ENCODE measurements at regions not wholly inside any gene's neighbourhood (a gene's known extent, or its start where the extent isn't known, plus 50 kb on each side); places are given as distances from the start of the nearest gene placed in this dataset.

DNA sequence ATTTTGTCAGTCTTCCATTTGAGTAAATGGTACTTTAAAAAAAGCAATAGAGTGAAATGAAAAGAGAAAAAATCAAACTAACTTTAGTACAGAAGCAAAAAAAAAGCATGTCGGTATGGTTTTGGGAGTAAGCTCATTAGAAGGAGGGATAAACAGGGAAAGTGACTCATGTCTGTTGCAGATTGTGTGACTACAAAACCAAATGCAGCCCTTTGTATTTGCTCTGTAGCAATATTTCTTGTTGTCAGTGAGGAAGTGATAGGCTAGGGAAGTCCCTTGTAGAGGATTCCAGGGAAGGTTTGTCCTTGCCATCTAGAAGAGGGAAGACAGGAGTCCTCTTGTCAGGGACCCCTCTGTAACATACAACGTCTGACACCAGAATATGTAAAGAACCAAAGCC lies 150.5 kb upstream of the POU1F1 start (continued):
- TF ChIP-seq MTA1 (CRISPR knock-in tag; IDR thresholded peaks at IDR 0.05; ENCODE audit: borderline replicate concordance): no peak
- no peak for TF ChIP-seq CCAR2 (optimal IDR thresholded peaks at IDR 0.05; ENCODE audit: low read depth, low read length)
- no peak for TF ChIP-seq ZNF460 (CRISPR knock-in tag; IDR thresholded peaks at IDR 0.05; ENCODE audit: borderline replicate concordance)
- no peak for TF ChIP-seq EZH2 (conservative IDR thresholded peaks at IDR 0.05; ENCODE audit: low read depth, low read length)
- no peak for TF ChIP-seq MAFK (conservative IDR thresholded peaks at IDR 0.05 in 1 of 2, IDR thresholded peaks at IDR 0.05 in 1 of 2; ENCODE audit: low read length in 2 of 2)
- no peak for TF ChIP-seq HMGA1 (CRISPR knock-in tag; conservative IDR thresholded peaks at IDR 0.05)
- no peak for TF ChIP-seq EHMT2 (IDR thresholded peaks at IDR 0.05; ENCODE audit: borderline replicate concordance, low read depth, low read length)
- no peak for TF ChIP-seq RBFOX2 (IDR thresholded peaks at IDR 0.05; ENCODE audit: low read depth, low read length)
- TF ChIP-seq ESRRA (CRISPR knock-in tag; IDR thresholded peaks at IDR 0.05; ENCODE audit: low read depth): no peak
- TF ChIP-seq LBX2 (CRISPR knock-in tag; IDR thresholded peaks at IDR 0.05; ENCODE audit: borderline replicate concordance): no peak

DNA sequence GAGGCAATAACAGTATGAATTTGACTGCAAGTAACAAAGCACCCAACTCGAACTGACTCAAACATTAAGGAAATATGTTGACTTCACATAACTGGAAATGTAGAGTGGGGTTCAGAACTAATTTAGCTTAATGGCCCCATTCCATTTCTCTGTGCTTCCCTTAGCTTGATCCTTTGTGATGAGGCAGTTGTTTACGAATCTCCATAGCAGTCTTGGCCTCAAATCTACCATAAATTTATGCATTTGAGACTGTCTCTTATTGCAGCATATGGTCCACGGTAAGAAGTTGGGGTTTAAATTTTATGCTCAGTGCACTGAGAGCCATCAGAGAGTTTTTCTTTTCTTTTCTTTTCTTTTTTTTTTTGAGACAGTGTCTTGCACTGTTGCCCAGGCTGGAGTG lies 148.7 kb upstream of the POU1F1 start:
- intact Hi-C loops (cut with micrococcal nuclease; ENCODE audit: unreplicated experiment): no loop called here
- CTCF ChIA-PET (ENCODE audit: low intra/inter-chr PET ratio, low total read pairs): no interaction called here
- BruUV-seq (replicated peaks): no TSS peak

More for the DNA sequence above, 148.7 kb upstream of the POU1F1 start:
- H3K4me3 ChIP-seq (replicated peaks in 1 of 3; ENCODE audit: insufficient read depth in 1 of 3, low read depth in 2 of 3, low read length in 3 of 3): no peak overlapping the region
- no peak overlapping the region for H3K9ac ChIP-seq (ENCODE audit: insufficient read depth, low read depth, low read length)
- no peak overlapping the region for H3K4me2 ChIP-seq (ENCODE audit: low read depth, low read length)
- no peaks in the 10 kb centered on the region for H4K20me1 ChIP-seq (ENCODE audit: insufficient read depth, low read length)
- in situ Hi-C loops (cut with HindIII; ENCODE audit: extremely low pct_ligation_motif_present, low pct_unique_long_range_greater_than_20kb): no loop called here
- H3K9me3 ChIP-seq (ENCODE audit: low read length): no peaks in the 10 kb centered on the region
- no peak overlapping the region for H2AFZ ChIP-seq (ENCODE audit: low read length)
- TF ChIP-seq, protein P1, sequence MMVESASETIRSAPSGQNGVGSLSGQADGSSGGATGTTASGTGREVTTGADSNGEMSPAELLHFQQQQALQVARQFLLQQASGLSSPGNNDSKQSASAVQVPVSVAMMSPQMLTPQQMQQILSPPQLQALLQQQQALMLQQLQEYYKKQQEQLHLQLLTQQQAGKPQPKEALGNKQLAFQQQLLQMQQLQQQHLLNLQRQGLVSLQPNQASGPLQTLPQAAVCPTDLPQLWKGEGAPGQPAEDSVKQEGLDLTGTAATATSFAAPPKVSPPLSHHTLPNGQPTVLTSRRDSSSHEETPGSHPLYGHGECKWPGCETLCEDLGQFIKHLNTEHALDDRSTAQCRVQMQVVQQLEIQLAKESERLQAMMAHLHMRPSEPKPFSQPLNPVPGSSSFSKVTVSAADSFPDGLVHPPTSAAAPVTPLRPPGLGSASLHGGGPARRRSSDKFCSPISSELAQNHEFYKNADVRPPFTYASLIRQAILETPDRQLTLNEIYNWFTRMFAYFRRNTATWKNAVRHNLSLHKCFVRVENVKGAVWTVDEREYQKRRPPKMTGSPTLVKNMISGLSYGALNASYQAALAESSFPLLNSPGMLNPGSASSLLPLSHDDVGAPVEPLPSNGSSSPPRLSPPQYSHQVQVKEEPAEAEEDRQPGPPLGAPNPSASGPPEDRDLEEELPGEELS (CRISPR knock-in tag; IDR thresholded peaks at IDR 0.05): no peak
- TF ChIP-seq GZF1 (CRISPR knock-in tag; IDR thresholded peaks at IDR 0.05) (no peak), EEA1 (CRISPR knock-in tag; IDR thresholded peaks at IDR 0.05; ENCODE audit: borderline replicate concordance) (no peak)
- no peaks in the 10 kb centered on the region for H3K36me3 ChIP-seq (replicated peaks in 1 of 2; ENCODE audit: control insufficient read depth in 1 of 2, insufficient read depth in 2 of 2, low read length in 2 of 2)
- FAIRE-seq (no peak), DNase-seq (ENCODE audit: low spot score) (no peak), ATAC-seq (no peak)
- no peaks in the 10 kb centered on the region for H3K79me2 ChIP-seq (ENCODE audit: insufficient read depth, low read length)
- H3K27ac ChIP-seq (ENCODE audit: extremely low read length, insufficient read depth, low read length): no peak overlapping the region
- no peaks in the 10 kb centered on the region for H3K27me3 ChIP-seq (ENCODE audit: control insufficient read depth in 1 of 2, insufficient read depth in 2 of 2, low read length in 2 of 2)
- 0% methylated on average over 3 of the region's 3 CpGs for WGBS (ENCODE audit: low lambda C conversion rate)
- POLR2A ChIA-PET: no interaction called here
- H3K4me1 ChIP-seq (ENCODE audit: insufficient read depth, low read length): no peaks in the 10 kb centered on the region

All from HepG2 (cell line).